ENCODE measurements at regions not wholly inside any gene's neighbourhood (a gene's known extent, or its start where the extent isn't known, plus 50 kb on each side); places are given as distances from the start of the nearest gene placed in this dataset.
"Not testable (repeated sequence)": the region's sequence is repeated elsewhere in the genome, so short reads cannot be mapped to it uniquely, and the experiment has no call there.

- Histone ChIP-seq H2AFZ (ENCODE audit: low read length) (no peak overlapping the region), H3K27me3 (ENCODE audit: insufficient read depth, low read length, poor library complexity, severe bottlenecking) (no peaks in the 10 kb centered on the region), H3K4me2 (ENCODE audit: low read depth, low read length, poor library complexity, severe bottlenecking) (no peak overlapping the region), H3F3A (ENCODE audit: low read depth) (no peaks in the 10 kb centered on the region), H3K9ac (ENCODE audit: low read depth, low read length, poor library complexity, severe bottlenecking) (no peak overlapping the region), H3K4me3 (ENCODE audit: low read length, poor library complexity, severe bottlenecking) (no peak overlapping the region), H3K9me3 (ENCODE audit: insufficient read depth, low read depth, low read length) (no peaks in the 10 kb centered on the region; the same call in 1 of the 2 replicates), H3K9me2 (replicated peaks; ENCODE audit: low read depth, low read length) (no peaks in the 10 kb centered on the region), H4K20me1 (ENCODE audit: insufficient read depth, low read length, poor library complexity, severe bottlenecking) (no peaks in the 10 kb centered on the region), H3K36me3 (ENCODE audit: insufficient read depth, low read length) (no peaks in the 10 kb centered on the region), H3K4me1 (ENCODE audit: insufficient read depth, low read length, poor library complexity, severe bottlenecking) (no peaks in the 10 kb centered on the region), H3K79me2 (ENCODE audit: insufficient read depth, low read length) (no peaks in the 10 kb centered on the region)
- TF ChIP-seq EZH2phosphoT487 (IDR thresholded peaks at IDR 0.05; ENCODE audit: borderline replicate concordance) (no peak), CTCF (conservative IDR thresholded peaks at IDR 0.05; ENCODE audit: low read length) (no peak)
Measured at GRCh38 chr1:29621826-29622435, 385.6 kb downstream of the PTPRU start.

GRCh38 chr1:29620631-29621030 is 384.3 kb downstream of the PTPRU start:
- no peaks in the 10 kb centered on the region for H3K79me2 ChIP-seq (ENCODE audit: insufficient read depth, low read length)
- H3K9me2 ChIP-seq (replicated peaks; ENCODE audit: low read depth, low read length), result no peaks in the 10 kb centered on the region
- H4K20me1 ChIP-seq (ENCODE audit: insufficient read depth, low read length, poor library complexity, severe bottlenecking), result no peaks in the 10 kb centered on the region
- no peaks in the 10 kb centered on the region for H3K27me3 ChIP-seq (ENCODE audit: insufficient read depth, low read length, poor library complexity, severe bottlenecking)
- H2AFZ ChIP-seq (ENCODE audit: low read length), result no peak overlapping the region
- H3K4me3 ChIP-seq (ENCODE audit: low read length, poor library complexity, severe bottlenecking), result no peak overlapping the region
- no peaks in the 10 kb centered on the region for H3K36me3 ChIP-seq (ENCODE audit: insufficient read depth, low read length)
- TF ChIP-seq EZH2phosphoT487 (IDR thresholded peaks at IDR 0.05; ENCODE audit: borderline replicate concordance) (no peak), CTCF (conservative IDR thresholded peaks at IDR 0.05; ENCODE audit: low read length) (no peak)
- H3K4me1 ChIP-seq (ENCODE audit: insufficient read depth, low read length, poor library complexity, severe bottlenecking), result no peaks in the 10 kb centered on the region
- H3K9me3 ChIP-seq (ENCODE audit: insufficient read depth, low read depth, low read length), result no peaks in the 10 kb centered on the region; the same call in 1 of the 2 replicates
- no peaks in the 10 kb centered on the region for H3F3A ChIP-seq (ENCODE audit: low read depth)
- H3K9ac ChIP-seq (ENCODE audit: low read depth, low read length, poor library complexity, severe bottlenecking), result no peak overlapping the region
- no peak overlapping the region for H3K4me2 ChIP-seq (ENCODE audit: low read depth, low read length, poor library complexity, severe bottlenecking)

GRCh38 chr1:29607236-29607635 is 370.9 kb downstream of the PTPRU start:
- Histone ChIP-seq H3K9ac (ENCODE audit: low read depth, low read length, poor library complexity, severe bottlenecking) (no peak overlapping the region), H3K4me2 (ENCODE audit: low read depth, low read length, poor library complexity, severe bottlenecking) (no peak overlapping the region), H3F3A (ENCODE audit: low read depth) (no peaks in the 10 kb centered on the region), H2AFZ (ENCODE audit: low read length) (no peak overlapping the region), H3K36me3 (ENCODE audit: insufficient read depth, low read length) (no peaks in the 10 kb centered on the region), H3K9me2 (replicated peaks; ENCODE audit: low read depth, low read length) (no peaks in the 10 kb centered on the region), H3K9me3 (ENCODE audit: insufficient read depth, low read depth, low read length) (peaks cover 2% of the 10 kb centered on the region; the same call in 1 of the 2 replicates), H3K4me1 (ENCODE audit: insufficient read depth, low read length, poor library complexity, severe bottlenecking) (no peaks in the 10 kb centered on the region), H4K20me1 (ENCODE audit: insufficient read depth, low read length, poor library complexity, severe bottlenecking) (no peaks in the 10 kb centered on the region), H3K27me3 (ENCODE audit: insufficient read depth, low read length, poor library complexity, severe bottlenecking) (no peaks in the 10 kb centered on the region), H3K79me2 (ENCODE audit: insufficient read depth, low read length) (no peaks in the 10 kb centered on the region), H3K4me3 (ENCODE audit: low read length, poor library complexity, severe bottlenecking) (no peak overlapping the region)
- TF ChIP-seq EZH2phosphoT487 (IDR thresholded peaks at IDR 0.05; ENCODE audit: borderline replicate concordance) (no peak), CTCF (conservative IDR thresholded peaks at IDR 0.05; ENCODE audit: low read length) (no peak)

GRCh38 chr1:29604796-29605195 is 368.5 kb downstream of the PTPRU start:
- H3K4me3 ChIP-seq (ENCODE audit: low read length, poor library complexity, severe bottlenecking); H3K36me3 ChIP-seq (ENCODE audit: insufficient read depth, low read length); H3K9ac ChIP-seq (ENCODE audit: low read depth, low read length, poor library complexity, severe bottlenecking); H3K4me2 ChIP-seq (ENCODE audit: low read depth, low read length, poor library complexity, severe bottlenecking); H3K9me2 ChIP-seq (replicated peaks; ENCODE audit: low read depth, low read length); H3K79me2 ChIP-seq (ENCODE audit: insufficient read depth, low read length); H3F3A ChIP-seq (ENCODE audit: low read depth); H3K27me3 ChIP-seq (ENCODE audit: insufficient read depth, low read length, poor library complexity, severe bottlenecking); H3K4me1 ChIP-seq (ENCODE audit: insufficient read depth, low read length, poor library complexity, severe bottlenecking); H4K20me1 ChIP-seq (ENCODE audit: insufficient read depth, low read length, poor library complexity, severe bottlenecking); H2AFZ ChIP-seq (ENCODE audit: low read length); H3K9me3 ChIP-seq (ENCODE audit: insufficient read depth, low read depth, low read length): not testable (repeated sequence)
